GM21360 (cell line): ENCODE measurements at regions not wholly inside any gene's neighbourhood (a gene's known extent, or its start where the extent isn't known, plus 50 kb on each side); places are given as distances from the start of the nearest gene placed in this dataset.

Experiments
- ATAC-seq: cut with Tn5 transposase; IDR thresholded peaks from one replicate; pipeline ENCODE4 v1.9.1; 2021; ENCODE audit warnings: mild to moderate bottlenecking, moderate library complexity; ENCODE audit not compliant: unreplicated experiment

DNA sequence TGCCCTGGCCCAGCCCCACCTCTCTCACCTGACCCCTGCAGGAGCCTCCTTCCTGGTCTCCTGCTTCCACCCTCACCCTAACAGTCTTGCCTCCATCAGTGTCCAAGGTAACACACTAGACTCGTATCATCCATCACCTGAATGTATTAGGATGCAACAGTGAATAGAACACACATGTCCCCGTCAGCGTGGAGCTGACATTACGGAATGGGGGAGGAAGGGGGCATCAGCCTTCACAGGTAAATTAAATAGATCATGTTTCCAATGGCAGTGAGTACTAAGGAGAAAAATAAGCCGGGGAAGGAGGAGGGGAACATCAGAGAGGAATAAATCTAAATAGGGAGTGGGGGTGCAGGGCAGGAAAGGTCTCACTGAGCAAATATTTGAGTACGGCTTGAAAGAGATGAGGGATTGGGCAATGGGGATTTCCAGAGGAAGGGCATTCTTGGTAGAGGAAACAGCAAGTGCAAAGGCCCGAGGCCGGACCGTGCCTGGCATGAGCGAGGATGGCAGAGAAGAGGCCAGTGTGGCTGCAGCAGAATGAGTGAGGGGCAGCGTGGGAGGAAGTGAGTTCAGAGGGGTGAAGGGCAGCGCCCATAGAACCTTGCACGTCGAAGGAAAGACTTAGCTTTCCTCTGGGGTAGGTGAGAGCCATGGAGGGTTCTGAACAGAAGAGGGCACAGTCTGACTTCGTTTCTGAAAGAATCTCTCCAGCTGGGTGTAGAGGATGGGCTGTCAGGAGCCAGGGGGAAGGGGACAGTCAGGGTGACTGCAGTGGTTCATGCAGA lies 110.1 kb upstream of the PTPN1 start:
- no peak for ATAC-seq

DNA sequence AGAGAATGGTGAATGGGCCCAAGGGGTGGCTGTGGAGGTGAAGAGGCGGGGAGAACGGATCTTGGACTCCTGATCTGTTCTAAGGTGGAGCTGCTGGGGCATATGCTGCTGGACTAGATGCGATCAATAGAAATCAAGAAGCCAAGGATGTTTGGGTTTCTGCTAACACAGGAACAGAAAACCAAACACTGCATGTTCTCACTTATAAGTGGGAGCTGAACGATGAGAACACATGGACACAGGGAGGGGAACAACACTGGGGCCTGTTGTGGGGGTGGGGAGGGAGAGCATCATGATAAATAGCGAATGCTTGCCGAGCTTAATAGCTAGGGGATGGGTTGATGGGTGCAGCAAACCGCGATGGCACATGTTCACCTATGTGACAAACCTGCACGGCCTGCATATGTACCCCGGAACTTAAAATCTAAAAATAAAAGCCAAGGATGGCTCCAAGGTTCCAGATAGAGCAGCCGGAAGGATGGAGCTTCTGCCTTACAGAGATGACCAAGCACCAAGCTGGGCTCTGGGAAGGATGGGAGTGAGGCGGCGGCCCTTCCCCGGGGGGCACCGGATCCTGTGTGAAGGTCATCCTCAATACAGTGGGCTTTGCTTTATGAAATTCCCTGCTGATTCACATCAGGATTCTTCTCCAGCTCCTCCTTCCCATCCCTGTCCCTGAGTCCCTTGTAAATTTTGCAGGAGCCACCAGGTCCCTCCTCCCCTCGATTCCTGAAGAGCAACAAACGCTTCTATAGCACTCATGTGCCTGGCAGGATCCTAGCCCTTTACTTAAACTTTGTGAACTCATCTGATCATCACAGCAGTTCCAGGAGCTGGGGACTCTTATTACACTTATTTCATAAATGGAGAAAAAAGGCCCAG lies 109.2 kb upstream of the PTPN1 start:
- ATAC-seq: no peak

- ATAC-seq: no peak
Measured at GRCh38 chr20:50401587-50402418, 108.4 kb upstream of the PTPN1 start.

- ATAC-seq: no peak
Measured at GRCh38 chr20:50403565-50404418, 106.4 kb upstream of the PTPN1 start.

DNA sequence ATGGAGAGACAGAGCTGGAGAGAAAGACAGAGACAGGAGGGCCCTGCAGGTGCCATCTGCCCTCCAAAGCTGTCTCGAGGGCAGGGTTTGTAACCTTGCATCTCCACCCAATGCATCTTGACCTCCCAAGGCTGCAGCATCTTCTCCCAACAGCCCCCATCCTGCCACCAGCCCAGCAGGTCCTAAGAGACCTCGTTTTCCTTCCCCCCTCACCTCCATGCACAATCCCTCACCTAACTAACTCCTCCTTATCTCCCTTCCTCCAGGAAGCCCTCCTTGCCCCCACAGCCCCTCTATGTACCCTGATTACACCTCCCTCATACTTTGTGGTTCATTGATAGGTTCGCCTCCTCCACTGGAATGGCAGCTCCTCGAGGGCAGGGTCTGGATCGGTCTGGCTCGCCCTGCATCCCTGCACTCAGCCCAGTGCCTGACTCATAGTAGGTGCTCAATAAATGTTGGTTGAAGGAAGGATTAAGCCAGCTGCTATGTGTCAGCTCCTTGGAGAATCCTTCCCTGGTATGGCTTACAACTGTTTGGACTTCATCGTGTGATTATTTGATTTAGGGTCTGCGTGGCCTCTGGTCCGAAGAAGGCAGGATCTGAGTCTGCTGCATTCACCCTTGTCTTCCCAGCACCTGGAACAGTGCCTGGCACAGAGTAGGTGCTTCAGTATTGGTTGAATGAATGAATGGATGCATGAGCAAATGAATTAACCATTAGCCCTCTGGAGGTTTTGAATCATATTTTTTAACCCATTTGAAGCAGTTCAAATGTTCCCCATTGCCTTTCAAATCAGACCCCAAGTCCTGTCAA lies 105.6 kb upstream of the PTPN1 start:
- ATAC-seq: no peak

DNA sequence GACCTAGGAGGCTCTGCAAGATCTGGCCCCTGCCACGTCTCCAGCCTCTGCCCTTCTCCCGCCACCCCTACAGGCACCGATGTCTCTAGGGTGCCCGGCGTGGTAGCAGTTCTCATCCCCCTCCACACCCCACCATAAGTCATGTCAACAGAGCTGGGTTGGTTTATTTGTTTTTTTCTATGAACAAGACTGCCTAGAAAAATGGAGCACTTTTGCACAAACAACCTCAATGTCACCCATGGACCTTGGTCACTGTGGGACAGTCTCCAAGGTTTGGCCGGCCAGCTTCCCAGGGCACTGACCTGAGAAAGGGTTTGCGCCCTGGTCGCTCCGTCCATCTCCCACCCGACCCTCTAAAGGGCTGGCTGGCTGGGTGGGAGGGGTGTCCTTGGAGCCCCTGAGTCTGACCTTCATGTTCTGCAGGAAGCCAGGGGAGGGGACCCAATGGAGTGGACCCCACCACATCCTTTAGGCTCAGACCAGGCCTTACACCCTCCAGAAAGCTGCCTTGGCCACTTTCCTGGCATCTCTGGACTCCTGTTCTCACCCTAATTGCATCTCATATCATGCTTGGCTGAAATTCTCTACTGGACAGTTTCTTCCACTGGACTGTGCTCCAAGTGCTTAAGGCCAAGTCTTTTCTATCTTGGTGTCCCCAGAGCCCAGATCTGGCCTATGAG lies 104.8 kb upstream of the PTPN1 start:
- ATAC-seq: no peak

- no peak for ATAC-seq
Measured at GRCh38 chr20:50405915-50406609, 104.1 kb upstream of the PTPN1 start.

- ATAC-seq: no peak
Measured at GRCh38 chr20:50406610-50407136, 103.5 kb upstream of the PTPN1 start.

DNA sequence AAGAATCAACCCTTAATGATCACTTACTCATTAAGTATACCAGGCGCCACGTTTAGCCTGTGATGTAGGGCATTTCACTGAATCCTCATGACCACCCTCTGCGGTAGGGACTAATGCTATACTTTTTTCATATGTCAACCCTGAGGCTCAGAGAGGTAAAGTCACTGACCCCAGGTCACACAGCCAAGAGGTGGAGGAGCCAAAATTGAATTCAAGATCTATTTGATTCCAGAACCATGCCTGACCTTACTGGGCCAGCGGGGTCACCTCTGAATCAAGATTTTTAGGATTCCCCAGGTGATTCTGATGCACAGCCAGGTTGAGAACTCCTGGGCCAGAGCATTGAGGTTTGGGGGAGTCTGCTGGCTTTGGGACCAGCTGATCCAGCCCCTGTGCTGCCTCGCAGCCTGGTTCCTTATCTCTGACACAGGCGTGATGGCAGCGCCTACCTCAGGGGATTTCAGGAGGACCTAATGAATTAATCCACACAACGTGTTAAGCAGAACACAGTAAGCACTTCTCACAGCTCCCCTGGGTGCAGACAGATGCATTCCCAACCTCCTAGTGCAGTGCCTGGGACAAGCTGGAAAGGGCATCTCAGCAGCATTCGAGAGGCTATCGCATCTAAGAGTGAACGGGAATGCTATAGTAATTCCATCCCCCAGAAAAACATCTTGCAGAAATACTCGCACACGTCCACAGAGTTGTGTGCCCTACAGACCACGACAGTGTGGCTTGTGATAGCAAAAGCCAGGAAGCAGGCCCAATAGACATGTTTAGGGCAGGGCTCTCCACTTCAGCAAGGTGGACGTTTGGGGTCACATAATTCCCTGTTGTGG lies 101.4 kb upstream of the PTPN1 start:
- ATAC-seq: no peak

GRCh38 chr20:50409495-50409894 lies 100.7 kb upstream of the PTPN1 start:
- no peak for ATAC-seq

DNA sequence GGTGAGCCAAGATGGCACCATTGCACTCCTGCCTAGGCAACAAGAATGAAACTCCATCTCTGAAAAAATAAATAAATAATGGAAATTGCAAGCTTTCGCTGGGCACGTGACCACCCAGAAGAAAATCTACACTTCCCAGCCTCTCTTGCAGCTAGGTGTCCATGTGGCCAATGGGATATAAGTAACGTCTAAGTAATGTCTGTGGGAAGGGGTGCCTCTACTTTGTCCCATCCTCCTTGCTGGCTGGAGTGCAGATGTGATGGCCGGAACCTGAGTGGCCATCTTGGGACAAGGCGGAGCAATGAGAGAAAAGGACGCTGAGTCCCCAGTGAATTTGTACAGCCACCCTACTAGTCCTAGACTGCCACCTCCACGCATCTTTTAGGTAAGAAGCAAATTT lies 99.8 kb upstream of the PTPN1 start:
- ATAC-seq: no peak

GRCh38 chr20:50412069-50412468 lies 98.1 kb upstream of the PTPN1 start:
- ATAC-seq: no peak

GRCh38 chr20:50412499-50412898 lies 97.7 kb upstream of the PTPN1 start:
- ATAC-seq: no peak

DNA sequence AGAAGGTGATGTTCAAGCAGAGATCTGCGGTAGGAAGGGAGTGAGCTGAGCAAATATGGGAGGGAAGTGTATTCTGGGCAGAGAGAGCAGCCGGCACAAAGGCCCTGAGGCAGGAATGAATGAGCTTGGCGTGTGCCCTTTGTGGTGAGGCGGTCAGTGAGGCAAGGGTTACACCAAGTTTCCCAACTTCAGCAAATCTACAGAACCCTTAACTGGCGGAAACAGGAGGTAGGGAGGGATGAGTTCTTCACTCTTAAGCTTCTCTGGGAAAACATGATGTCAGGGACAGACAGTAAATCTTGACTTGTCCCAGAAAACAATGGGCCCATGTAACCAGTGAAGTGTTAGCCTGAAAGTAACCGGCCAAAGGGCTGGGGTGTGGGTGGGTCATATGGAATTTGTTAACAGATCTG lies 97.1 kb upstream of the PTPN1 start:
- no peak for ATAC-seq

- no peak for ATAC-seq
Measured at GRCh38 chr20:50415021-50415515, 95.1 kb upstream of the PTPN1 start.

GRCh38 chr20:50415516-50416268 lies 94.5 kb upstream of the PTPN1 start:
- ATAC-seq: no peak
